ENCODE measurements at regions not wholly inside any gene's neighbourhood (a gene's known extent, or its start where the extent isn't known, plus 50 kb on each side); places are given as distances from the start of the nearest gene placed in this dataset.

DNA sequence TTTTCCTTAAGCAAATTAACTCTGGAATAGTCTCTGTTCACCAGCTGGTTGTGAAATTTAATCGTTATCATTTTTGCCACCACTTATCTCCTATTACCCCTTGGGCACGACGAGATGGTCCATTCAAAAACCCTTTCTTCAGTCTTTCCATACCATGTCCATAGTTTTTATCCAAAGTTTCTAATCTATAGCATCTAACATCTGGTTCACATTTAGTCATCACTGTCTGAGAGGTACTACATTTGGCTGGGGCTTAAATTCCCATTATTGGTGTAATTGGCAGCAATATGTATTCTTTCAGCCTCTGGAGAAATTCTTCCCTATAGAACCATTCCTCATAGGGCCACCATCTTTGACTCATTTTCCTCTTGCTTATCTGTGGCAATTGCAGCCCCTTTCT lies 163.5 kb downstream of the CCER1 start:
- Histone ChIP-seq H3K23ac (ENCODE audit: low read length) (no peak overlapping the region), H2BK15ac (replicated peaks; ENCODE audit: low read depth) (no peak overlapping the region), H3K4ac (ENCODE audit: low read depth, low read length) (no peak overlapping the region), H4K8ac (ENCODE audit: low read depth, low read length) (no peak overlapping the region), H3K27me3 (ENCODE audit: insufficient read depth, low read length, poor library complexity) (no peaks in the 10 kb centered on the region), H2BK120ac (ENCODE audit: low read depth, low read length) (no peak overlapping the region), H3K79me1 (ENCODE audit: low read length) (no peaks in the 10 kb centered on the region), H3K27ac (ENCODE audit: low read depth, low read length) (no peak overlapping the region), H2AK5ac (ENCODE audit: low read length) (no peak overlapping the region), H3K4me3 (ENCODE audit: low read length) (no peak overlapping the region), H3K79me2 (ENCODE audit: control insufficient read depth, insufficient read depth, low read length) (no peaks in the 10 kb centered on the region), H3K56ac (ENCODE audit: low read length) (no peak overlapping the region), H4K5ac (ENCODE audit: low read length) (no peak overlapping the region), H3K9ac (ENCODE audit: low read length) (no peak overlapping the region), H3K4me1 (ENCODE audit: control insufficient read depth, low read depth, low read length) (no peaks in the 10 kb centered on the region), H3K18ac (ENCODE audit: low read length) (no peak overlapping the region), H3K36me3 (ENCODE audit: control insufficient read depth, insufficient read depth, low read length) (no peaks in the 10 kb centered on the region), H3K4me2 (ENCODE audit: low read length) (no peak overlapping the region), H2BK5ac (ENCODE audit: low read length) (no peak overlapping the region)
- WGBS (ENCODE audit: extremely low coverage, insufficient coverage, low lambda C conversion rate), result no CpG with 5 or more reads among the region's 3 CpGs
- no peak for DNase-seq

DNA sequence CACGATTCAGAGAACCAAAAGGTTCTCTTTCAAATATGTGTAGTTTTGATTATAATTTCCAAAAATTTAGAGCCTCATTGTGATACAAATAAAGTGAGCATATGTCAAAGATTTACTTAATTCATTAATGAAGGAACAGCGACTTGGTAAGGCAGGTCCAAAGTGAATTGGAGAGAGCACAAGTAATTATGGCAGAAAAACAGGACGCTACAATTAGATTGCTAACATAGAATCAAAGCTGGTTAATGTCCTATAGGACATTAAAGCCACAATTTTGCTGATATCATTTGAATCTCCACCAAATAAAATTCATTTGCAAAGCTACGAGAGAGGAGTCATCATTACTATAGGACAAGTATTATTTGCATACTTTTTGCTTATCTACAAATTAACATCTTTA lies 164.2 kb downstream of the CCER1 start:
- Histone ChIP-seq H2BK15ac (replicated peaks; ENCODE audit: low read depth) (no peak overlapping the region), H3K23ac (ENCODE audit: low read length) (no peak overlapping the region), H3K79me1 (ENCODE audit: low read length) (no peaks in the 10 kb centered on the region), H3K18ac (ENCODE audit: low read length) (no peak overlapping the region), H2BK5ac (ENCODE audit: low read length) (no peak overlapping the region), H3K4ac (ENCODE audit: low read depth, low read length) (no peak overlapping the region), H3K4me1 (ENCODE audit: control insufficient read depth, low read depth, low read length) (no peaks in the 10 kb centered on the region), H3K27ac (ENCODE audit: low read depth, low read length) (no peak overlapping the region), H4K8ac (ENCODE audit: low read depth, low read length) (no peak overlapping the region), H3K4me3 (ENCODE audit: low read length) (no peak overlapping the region), H3K27me3 (ENCODE audit: insufficient read depth, low read length, poor library complexity) (no peaks in the 10 kb centered on the region), H3K4me2 (ENCODE audit: low read length) (no peak overlapping the region), H3K36me3 (ENCODE audit: control insufficient read depth, insufficient read depth, low read length) (no peaks in the 10 kb centered on the region), H3K56ac (ENCODE audit: low read length) (no peak overlapping the region), H4K5ac (ENCODE audit: low read length) (no peak overlapping the region), H3K9ac (ENCODE audit: low read length) (no peak overlapping the region), H2BK120ac (ENCODE audit: low read depth, low read length) (no peak overlapping the region), H3K79me2 (ENCODE audit: control insufficient read depth, insufficient read depth, low read length) (no peaks in the 10 kb centered on the region), H2AK5ac (ENCODE audit: low read length) (no peak overlapping the region)
- WGBS (ENCODE audit: extremely low coverage, insufficient coverage, low lambda C conversion rate), result no CpG with 5 or more reads among the region's 4 CpGs
- DNase-seq, result no peak

DNA sequence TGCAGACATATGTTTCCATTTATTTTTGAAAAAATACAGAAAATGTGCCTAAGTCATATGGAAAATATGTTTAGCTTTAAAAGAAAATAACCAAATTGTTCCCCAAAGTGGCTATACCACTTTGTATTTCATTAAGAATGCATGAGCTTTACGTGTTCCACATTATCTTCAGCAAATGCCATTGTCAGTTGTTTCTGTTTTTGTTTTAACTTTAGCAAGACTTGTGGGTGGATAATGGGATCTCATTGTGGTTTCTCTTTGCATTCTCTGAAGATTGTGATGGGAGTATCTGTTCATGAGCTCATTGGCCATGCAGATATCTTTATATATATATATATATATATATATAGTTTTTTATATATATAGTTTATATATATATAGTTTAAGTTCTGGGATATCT lies 181.5 kb downstream of the CCER1 start:
- no peaks in the 10 kb centered on the region for H3K36me3 ChIP-seq (ENCODE audit: control insufficient read depth, insufficient read depth, low read length)

DNA sequence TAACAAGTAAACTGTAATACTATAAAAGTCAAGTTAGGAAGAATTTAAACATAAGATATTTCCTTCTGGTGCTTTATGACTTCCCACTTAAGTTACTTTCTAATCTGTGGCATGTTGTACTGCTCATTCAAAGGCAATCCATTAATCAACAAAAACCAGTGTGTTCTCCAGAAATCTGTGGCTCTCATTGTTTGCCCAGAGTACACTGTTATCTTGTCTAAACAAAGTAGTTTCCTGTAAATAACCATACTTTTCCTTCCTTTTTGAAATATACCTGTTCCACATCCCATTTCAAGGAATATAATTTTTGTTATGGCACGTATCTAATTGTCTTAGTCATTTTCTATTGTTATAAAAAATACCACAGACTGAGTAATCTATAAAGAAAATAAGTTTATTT lies 184.1 kb downstream of the CCER1 start:
- Histone ChIP-seq H3K27ac (ENCODE audit: low read depth, low read length) (no peak overlapping the region), H3K4me2 (ENCODE audit: low read length) (no peak overlapping the region), H2BK15ac (replicated peaks; ENCODE audit: low read depth) (no peak overlapping the region), H3K79me1 (ENCODE audit: low read length) (no peaks in the 10 kb centered on the region), H2BK5ac (ENCODE audit: low read length) (no peak overlapping the region), H3K79me2 (ENCODE audit: control insufficient read depth, insufficient read depth, low read length) (no peaks in the 10 kb centered on the region), H3K23ac (ENCODE audit: low read length) (no peak overlapping the region), H2AK5ac (ENCODE audit: low read length) (no peak overlapping the region), H3K9ac (ENCODE audit: low read length) (no peak overlapping the region), H3K18ac (ENCODE audit: low read length) (no peak overlapping the region), H3K27me3 (ENCODE audit: insufficient read depth, low read length, poor library complexity) (no peaks in the 10 kb centered on the region), H3K36me3 (ENCODE audit: control insufficient read depth, insufficient read depth, low read length) (no peaks in the 10 kb centered on the region), H4K8ac (ENCODE audit: low read depth, low read length) (no peak overlapping the region), H2BK120ac (ENCODE audit: low read depth, low read length) (no peak overlapping the region), H3K4me3 (ENCODE audit: low read length) (no peak overlapping the region), H3K56ac (ENCODE audit: low read length) (no peak overlapping the region), H4K5ac (ENCODE audit: low read length) (no peak overlapping the region), H3K4ac (ENCODE audit: low read depth, low read length) (no peak overlapping the region), H3K4me1 (ENCODE audit: control insufficient read depth, low read depth, low read length) (no peaks in the 10 kb centered on the region)
- WGBS (ENCODE audit: extremely low coverage, insufficient coverage, low lambda C conversion rate), result no CpG with 5 or more reads among the region's 1 CpG
- DNase-seq, result no peak

More for the DNA sequence above, 181.5 kb downstream of the CCER1 start:
- Histone ChIP-seq H4K8ac (ENCODE audit: low read depth, low read length) (no peak overlapping the region), H3K56ac (ENCODE audit: low read length) (no peak overlapping the region), H4K5ac (ENCODE audit: low read length) (no peak overlapping the region), H3K9ac (ENCODE audit: low read length) (no peak overlapping the region), H2BK120ac (ENCODE audit: low read depth, low read length) (no peak overlapping the region), H3K4me2 (ENCODE audit: low read length) (no peak overlapping the region), H2BK5ac (ENCODE audit: low read length) (no peak overlapping the region), H3K18ac (ENCODE audit: low read length) (no peak overlapping the region), H3K79me2 (ENCODE audit: control insufficient read depth, insufficient read depth, low read length) (no peaks in the 10 kb centered on the region), H3K4me3 (ENCODE audit: low read length) (no peak overlapping the region), H2AK5ac (ENCODE audit: low read length) (no peak overlapping the region), H2BK15ac (replicated peaks; ENCODE audit: low read depth) (no peak overlapping the region), H3K79me1 (ENCODE audit: low read length) (no peaks in the 10 kb centered on the region), H3K4me1 (ENCODE audit: control insufficient read depth, low read depth, low read length) (no peaks in the 10 kb centered on the region), H3K23ac (ENCODE audit: low read length) (no peak overlapping the region), H3K4ac (ENCODE audit: low read depth, low read length) (no peak overlapping the region), H3K27ac (ENCODE audit: low read depth, low read length) (no peak overlapping the region), H3K27me3 (ENCODE audit: insufficient read depth, low read length, poor library complexity) (no peaks in the 10 kb centered on the region)
- no peak for DNase-seq
- WGBS (ENCODE audit: extremely low coverage, insufficient coverage, low lambda C conversion rate), result no CpG with 5 or more reads among the region's 1 CpG

DNA sequence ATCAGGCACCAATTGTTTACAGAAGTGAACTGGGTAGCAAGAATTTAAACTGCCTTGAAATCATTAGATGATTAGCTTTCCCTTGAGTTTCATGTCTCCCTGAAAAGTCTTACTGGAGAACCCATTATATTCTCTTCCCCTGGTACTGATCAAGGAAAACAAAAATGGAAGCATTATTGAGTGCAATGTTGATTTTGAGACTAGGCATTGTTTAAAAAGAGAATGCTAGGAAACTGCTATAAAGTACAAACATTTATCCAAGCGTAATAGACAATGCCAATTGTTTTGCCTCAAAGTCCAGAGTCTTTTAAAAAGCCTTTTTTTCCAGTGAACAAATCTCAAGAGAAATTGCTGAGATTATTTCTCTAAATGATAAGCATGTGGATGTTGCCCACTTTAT lies 197.0 kb downstream of the CCER1 start:
- WGBS (ENCODE audit: extremely low coverage, insufficient coverage, low lambda C conversion rate), result no CpG with 5 or more reads among the region's 1 CpG
- H4K8ac ChIP-seq (ENCODE audit: low read depth, low read length), result no peak overlapping the region
- H4K5ac ChIP-seq (ENCODE audit: low read length), result no peak overlapping the region
- H3K4me2 ChIP-seq (ENCODE audit: low read length), result no peak overlapping the region
- no peak overlapping the region for H2BK120ac ChIP-seq (ENCODE audit: low read depth, low read length)
- no peak overlapping the region for H2BK15ac ChIP-seq (replicated peaks; ENCODE audit: low read depth)
- H3K27ac ChIP-seq (ENCODE audit: low read depth, low read length), result no peak overlapping the region
- H3K79me2 ChIP-seq (ENCODE audit: control insufficient read depth, insufficient read depth, low read length), result no peaks in the 10 kb centered on the region
- no peak overlapping the region for H3K4ac ChIP-seq (ENCODE audit: low read depth, low read length)
- no peak overlapping the region for H3K18ac ChIP-seq (ENCODE audit: low read length)
- H3K4me3 ChIP-seq (ENCODE audit: low read length), result no peak overlapping the region
- H3K27me3 ChIP-seq (ENCODE audit: insufficient read depth, low read length, poor library complexity), result no peaks in the 10 kb centered on the region
- H3K56ac ChIP-seq (ENCODE audit: low read length), result no peak overlapping the region
- no peak overlapping the region for H2AK5ac ChIP-seq (ENCODE audit: low read length)
- H3K79me1 ChIP-seq (ENCODE audit: low read length), result no peaks in the 10 kb centered on the region
- no peaks in the 10 kb centered on the region for H3K36me3 ChIP-seq (ENCODE audit: control insufficient read depth, insufficient read depth, low read length)
- no peak overlapping the region for H2BK5ac ChIP-seq (ENCODE audit: low read length)
- no peak for DNase-seq
- H3K9ac ChIP-seq (ENCODE audit: low read length), result no peak overlapping the region
- H3K23ac ChIP-seq (ENCODE audit: low read length), result no peak overlapping the region
- no peaks in the 10 kb centered on the region for H3K4me1 ChIP-seq (ENCODE audit: control insufficient read depth, low read depth, low read length)

DNA sequence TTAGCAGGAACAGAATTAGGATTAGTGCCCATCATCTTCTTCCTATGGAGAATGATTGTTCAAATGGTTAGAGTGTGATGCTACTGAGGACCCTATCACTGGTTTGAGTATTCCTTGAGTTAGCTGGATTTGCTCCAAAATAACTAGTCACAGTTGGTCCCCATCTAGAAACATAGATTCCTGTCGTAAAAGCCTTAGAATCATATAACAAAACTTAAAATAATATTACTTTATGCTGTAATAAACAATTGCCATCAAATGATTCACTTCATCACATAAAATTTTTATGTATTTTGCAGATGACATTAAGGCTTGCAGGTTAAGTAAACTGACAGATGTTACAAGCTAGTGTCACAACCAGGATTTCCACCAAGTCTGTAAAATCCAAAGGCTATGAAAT lies 209.8 kb downstream of the CCER1 start:
- Histone ChIP-seq H3K4me1 (ENCODE audit: control insufficient read depth, low read depth, low read length) (no peaks in the 10 kb centered on the region), H3K36me3 (ENCODE audit: control insufficient read depth, insufficient read depth, low read length) (no peaks in the 10 kb centered on the region), H3K4me3 (ENCODE audit: low read length) (no peak overlapping the region), H3K23ac (ENCODE audit: low read length) (no peak overlapping the region), H3K4ac (ENCODE audit: low read depth, low read length) (no peak overlapping the region), H2BK15ac (replicated peaks; ENCODE audit: low read depth) (no peak overlapping the region), H4K8ac (ENCODE audit: low read depth, low read length) (no peak overlapping the region), H3K27me3 (ENCODE audit: insufficient read depth, low read length, poor library complexity) (no peaks in the 10 kb centered on the region), H3K9ac (ENCODE audit: low read length) (no peak overlapping the region), H2BK5ac (ENCODE audit: low read length) (no peak overlapping the region), H3K18ac (ENCODE audit: low read length) (no peak overlapping the region), H3K79me1 (ENCODE audit: low read length) (no peaks in the 10 kb centered on the region), H3K27ac (ENCODE audit: low read depth, low read length) (no peak overlapping the region), H3K79me2 (ENCODE audit: control insufficient read depth, insufficient read depth, low read length) (no peaks in the 10 kb centered on the region), H3K4me2 (ENCODE audit: low read length) (no peak overlapping the region), H4K5ac (ENCODE audit: low read length) (no peak overlapping the region), H3K56ac (ENCODE audit: low read length) (no peak overlapping the region), H2AK5ac (ENCODE audit: low read length) (no peak overlapping the region), H2BK120ac (ENCODE audit: low read depth, low read length) (no peak overlapping the region)
- DNase-seq, result no peak
- WGBS (ENCODE audit: extremely low coverage, insufficient coverage, low lambda C conversion rate), result no CpG with 5 or more reads among the region's 1 CpG

Data from mesendoderm (in vitro differentiated cells).